Keratinocyte (primary cell): ENCODE measurements at regions not wholly inside any gene's neighbourhood (a gene's known extent, or its start where the extent isn't known, plus 50 kb on each side); places are given as distances from the start of the nearest gene placed in this dataset.

ENCODE experiments used
- CTCF ChIP-seq, 3 experiments: IDR thresholded peaks in 1 of 3; conservative IDR thresholded peaks in 1 of 3; optimal IDR thresholded peaks in 1 of 3; 2 replicates in 2 of 3; 3 replicates in 1 of 3; pipeline versions ENCODE3 to v1.5.1; 2011; ENCODE audit warnings: low read length in 3 of 3, mild to moderate bottlenecking in 3 of 3, moderate library complexity in 2 of 3, control low read depth in 1 of 3, inconsistent platforms in 1 of 3; ENCODE audit not compliant: insufficient read depth in 2 of 3; ENCODE audit errors: extremely low read depth in 1 of 3
- EZH2 ChIP-seq: IDR thresholded peaks from one replicate; pipeline ENCODE4 v1.6.1; 2012; ENCODE audit warnings: inconsistent platforms, mild to moderate bottlenecking, low read length, moderate library complexity

- TF ChIP-seq CTCF (optimal IDR thresholded peaks at IDR 0.05 in 1 of 3, IDR thresholded peaks at IDR 0.05 in 1 of 3, conservative IDR thresholded peaks at IDR 0.05 in 1 of 3; ENCODE audit: extremely low read depth in 1 of 3, insufficient read depth in 2 of 3, low read length in 3 of 3): no peak
- TF ChIP-seq EZH2: no peak
Measured at GRCh38 chr3:99576904-99577559, 61.4 kb upstream of the COL8A1 start.
